Activated CD8-positive, alpha-beta memory T cell treated with anti-CD3 and anti-CD28 coated beads, Interleukin-2, amount 50 U/mL, for 24 hours (primary cell): ENCODE measurements at regions not wholly inside any gene's neighbourhood (a gene's known extent, or its start where the extent isn't known, plus 50 kb on each side); places are given as distances from the start of the nearest gene placed in this dataset.

ENCODE experiments used
- DNase-seq: peaks from one replicate; pipeline ENCODE4 v3.0.0-alpha.2; 2020; ENCODE audit errors: extremely low read depth

GRCh38 chr10:118467200-118467599 lies 125.1 kb upstream of the FAM204A start:
- DNase-seq: no peak

- DNase-seq: no peak
These were observed 123.3 kb upstream of the FAM204A start for GRCh38 chr10:118465300-118465874.

GRCh38 chr10:118463740-118464139 lies 121.6 kb upstream of the FAM204A start:
- no peak for DNase-seq

GRCh38 chr10:118462401-118462800 lies 120.3 kb upstream of the FAM204A start:
- no peak for DNase-seq

- DNase-seq: peak; percentile 13
These were observed 117.6 kb upstream of the FAM204A start for GRCh38 chr10:118459642-118460193.

- DNase-seq: no peak
These were observed 117.0 kb upstream of the FAM204A start for GRCh38 chr10:118458957-118459641.

- no peak for DNase-seq
These were observed 115.8 kb upstream of the FAM204A start for GRCh38 chr10:118457824-118458428.

GRCh38 chr10:118455181-118455695 lies 113.1 kb upstream of the FAM204A start:
- no peak for DNase-seq

GRCh38 chr10:118454211-118454610 lies 112.1 kb upstream of the FAM204A start:
- DNase-seq: no peak

- DNase-seq: no peak
These were observed 110.0 kb upstream of the FAM204A start for GRCh38 chr10:118452098-118452497.

GRCh38 chr10:118449521-118449920 lies 107.4 kb upstream of the FAM204A start:
- DNase-seq: no peak

- no peak for DNase-seq
These were observed 106.6 kb upstream of the FAM204A start for GRCh38 chr10:118448744-118449143.

GRCh38 chr10:118447478-118448270 lies 105.5 kb upstream of the FAM204A start:
- no peak for DNase-seq

- no peak for DNase-seq
These were observed 103.4 kb upstream of the FAM204A start for GRCh38 chr10:118445535-118445934.

GRCh38 chr10:118444069-118444468 lies 101.9 kb upstream of the FAM204A start:
- no peak for DNase-seq

- no peak for DNase-seq
These were observed 99.9 kb upstream of the FAM204A start for GRCh38 chr10:118442032-118442431.

- DNase-seq: no peak
These were observed 97.7 kb upstream of the FAM204A start for GRCh38 chr10:118439824-118440223.

- no peak for DNase-seq
These were observed 94.6 kb upstream of the FAM204A start for GRCh38 chr10:118436742-118437141.

GRCh38 chr10:118430190-118430589 lies 88.1 kb upstream of the FAM204A start:
- DNase-seq: no peak

GRCh38 chr10:118423800-118424442 lies 81.8 kb upstream of the FAM204A start:
- DNase-seq: peak; percentile 17

- no peak for DNase-seq
These were observed 80.1 kb upstream of the FAM204A start for GRCh38 chr10:118422241-118422640.
